IPS DF 19.7 (cell line): ENCODE measurements at regions not wholly inside any gene's neighbourhood (a gene's known extent, or its start where the extent isn't known, plus 50 kb on each side); places are given as distances from the start of the nearest gene placed in this dataset.
A peak's percentile ranks its signal among the peaks of the same experiment; 100 is the strongest.

Experiments used
- DNase-seq: peaks from one replicate; pipeline ENCODE4 v3.0.0-alpha.2; 2013; ENCODE audit warnings: low read depth, low spot score

DNA sequence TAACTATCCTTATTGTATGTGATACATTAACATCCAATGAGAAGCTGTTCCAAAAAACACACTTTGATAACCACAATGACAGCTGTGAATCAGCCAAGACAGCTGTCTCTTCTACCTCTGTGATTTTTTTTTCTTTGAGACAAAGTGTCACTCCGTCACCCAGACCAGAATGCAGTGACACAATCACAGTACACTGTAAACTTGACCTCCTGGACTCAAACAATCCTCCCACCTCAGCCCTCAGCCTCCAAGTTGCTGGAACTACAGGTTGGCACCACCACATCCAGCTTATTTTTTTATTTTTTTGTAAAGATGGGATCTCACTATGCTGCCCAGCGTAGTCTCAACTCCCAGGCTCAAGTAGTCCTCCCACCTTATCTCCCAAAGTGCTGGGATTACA, 73.5 kb upstream of the TMCO5A start:
- no peak for DNase-seq

DNA sequence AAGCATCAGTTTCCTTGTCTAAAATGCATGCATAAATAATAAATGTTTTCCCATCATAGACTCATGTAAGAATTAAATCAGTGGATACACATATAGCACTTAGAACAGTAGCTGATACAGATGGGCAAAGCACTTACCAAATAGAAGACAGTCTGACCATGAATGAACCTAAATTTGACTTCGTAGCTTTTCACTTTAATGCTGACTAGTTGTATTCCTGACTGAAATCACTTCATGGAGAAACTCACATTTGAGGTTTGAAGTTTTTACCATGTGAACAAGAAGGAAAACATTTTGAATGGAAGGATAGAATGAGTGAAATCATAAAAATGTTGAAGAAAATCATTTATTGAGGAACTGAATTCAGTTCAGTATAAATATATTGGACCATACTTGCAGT, 68.8 kb upstream of the TMCO5A start:
- DNase-seq: no peak

- DNase-seq: no peak
Measured at GRCh38 chr15:37870711-37871110, 63.7 kb upstream of the TMCO5A start.

DNA sequence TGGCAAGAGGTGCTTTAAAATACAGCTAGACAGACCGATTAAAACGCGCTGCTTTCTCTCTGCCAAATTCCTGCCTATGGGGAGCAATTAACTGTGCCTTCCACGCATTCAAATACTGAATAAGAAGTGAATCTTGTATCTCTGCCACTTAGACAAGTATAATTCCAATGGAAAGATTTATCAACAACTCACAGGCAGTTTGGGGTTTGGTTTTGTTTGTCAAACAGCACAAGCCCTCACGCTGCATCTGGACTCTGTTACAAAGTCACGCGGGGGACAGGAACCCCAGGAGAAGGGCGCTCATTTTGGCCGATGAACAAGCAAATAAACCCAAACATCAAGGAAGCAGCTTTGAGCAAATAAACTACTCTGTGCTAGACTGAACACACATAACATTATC, 61.8 kb upstream of the TMCO5A start:
- no peak for DNase-seq

DNA sequence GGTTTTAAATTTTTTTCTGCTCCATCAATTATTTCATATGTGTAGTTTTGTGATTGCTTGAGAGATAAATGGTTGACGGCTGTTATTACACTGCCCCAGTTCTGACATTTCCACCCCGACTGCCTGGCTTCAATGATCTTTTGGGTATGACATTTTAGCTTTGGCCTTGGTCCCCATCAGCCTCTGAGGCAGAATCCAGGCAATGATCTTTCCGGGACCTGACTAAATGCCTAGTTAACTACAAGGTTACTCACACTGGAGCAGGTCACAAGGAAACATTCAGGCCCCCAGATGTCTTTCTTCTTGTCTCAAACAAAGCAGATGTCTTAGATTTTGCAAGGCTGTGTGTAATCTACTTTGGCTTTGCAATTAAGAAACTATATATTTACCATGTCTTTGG, 61.1 kb upstream of the TMCO5A start:
- no peak for DNase-seq

- DNase-seq: no peak
Measured at GRCh38 chr15:37876900-37877299, 57.5 kb upstream of the TMCO5A start.

DNA sequence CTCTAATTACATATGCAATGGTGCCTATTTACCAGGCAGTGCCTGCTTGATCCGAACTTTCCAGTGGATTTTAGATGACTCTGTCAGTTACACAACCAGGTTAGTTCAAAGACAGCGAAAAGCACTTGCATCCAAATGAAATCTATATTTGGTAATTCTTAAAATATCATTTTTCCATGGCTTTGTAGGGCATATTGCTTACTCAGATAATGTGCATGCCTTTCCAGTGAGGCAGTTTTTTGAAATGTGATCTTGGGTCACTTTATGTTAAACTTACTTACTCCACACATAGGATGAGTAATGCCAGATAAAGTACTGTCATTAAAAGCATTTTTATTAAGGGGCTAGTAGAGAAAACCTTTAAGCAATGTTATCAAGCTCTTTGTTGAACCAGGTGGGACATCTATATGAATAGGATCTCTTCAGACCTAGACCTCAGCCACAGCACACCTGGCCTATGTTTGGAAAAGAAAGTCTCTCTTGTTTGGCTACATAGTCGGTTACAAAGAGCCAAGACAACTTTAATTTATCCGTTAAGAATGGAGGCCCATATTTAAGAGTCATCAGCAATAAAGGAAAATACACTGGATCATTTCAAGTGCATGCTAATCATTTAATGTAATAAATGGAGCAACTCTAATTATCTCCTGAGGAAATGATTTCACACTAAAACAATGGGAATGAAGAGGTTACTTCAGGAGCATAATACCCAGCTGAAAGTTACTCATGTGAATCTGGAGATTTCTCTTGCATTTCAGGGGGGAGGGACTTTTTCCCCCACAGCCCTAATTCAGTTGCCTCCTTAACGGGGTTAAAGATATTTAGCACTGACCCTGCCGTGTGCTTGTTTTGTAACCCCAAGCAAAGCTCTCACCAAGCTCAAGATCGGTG, 56.3 kb upstream of the TMCO5A start:
- DNase-seq: no peak

- DNase-seq: peak; percentile 17
Measured at GRCh38 chr15:37880009-37880834, 54.2 kb upstream of the TMCO5A start.

GRCh38 chr15:37880835-37881153, 53.6 kb upstream of the TMCO5A start:
- no peak for DNase-seq

DNA sequence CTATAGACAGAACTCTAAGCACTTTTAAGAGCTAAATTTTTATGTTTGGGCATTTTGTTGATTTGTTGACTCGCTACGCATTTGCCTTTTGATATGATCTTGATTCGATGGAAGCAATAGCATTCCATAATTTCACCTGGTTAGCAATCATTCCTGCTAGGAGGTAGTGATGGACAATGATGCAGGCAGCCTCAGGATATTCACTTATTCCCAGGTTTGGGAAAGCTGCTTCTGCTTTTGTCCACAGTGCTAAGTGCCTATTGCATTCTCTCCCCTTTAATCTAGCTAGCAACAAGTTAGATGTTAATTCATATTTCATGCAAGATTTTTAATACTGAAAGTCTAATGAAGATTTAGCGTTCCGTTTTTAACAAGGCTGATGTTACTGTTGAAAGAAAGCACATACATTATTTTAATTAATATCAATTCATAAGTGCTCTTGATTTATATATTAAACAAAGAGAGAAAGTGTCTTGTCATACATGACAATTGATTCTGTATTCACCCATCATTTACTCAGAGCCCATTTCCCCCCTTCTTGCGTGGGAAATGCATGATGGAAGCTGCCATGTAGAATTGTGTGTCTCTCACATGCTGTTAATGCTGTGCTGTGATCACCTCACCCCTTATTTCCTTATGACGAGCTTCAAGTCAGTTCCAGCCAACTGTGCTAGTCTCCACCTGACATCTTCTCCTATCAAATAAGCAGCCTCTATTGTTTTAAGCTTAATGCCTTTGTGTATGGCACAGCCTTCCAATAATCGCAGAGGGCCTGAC, 53.0 kb upstream of the TMCO5A start:
- DNase-seq: no peak

DNA sequence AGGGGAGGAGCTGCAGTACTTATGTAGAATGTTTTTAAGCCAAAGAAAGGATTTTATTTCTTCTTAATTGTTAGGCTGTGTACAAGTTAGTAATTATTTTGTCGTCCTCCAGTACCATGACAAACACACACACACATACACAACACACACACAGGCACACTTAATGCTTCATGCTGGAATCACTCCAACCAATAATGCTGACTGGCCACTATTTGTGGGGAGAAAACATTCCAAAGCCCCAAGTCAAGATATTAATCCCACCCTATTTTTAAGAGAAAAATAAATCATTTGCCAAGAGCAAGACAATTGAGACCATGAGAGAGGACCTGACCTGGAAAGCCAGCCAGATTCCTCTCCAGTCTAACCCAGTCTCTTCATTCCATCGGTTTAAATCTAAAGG, 51.8 kb upstream of the TMCO5A start:
- no peak for DNase-seq
